PC-3 (cell line): ENCODE measurements at regions not wholly inside any gene's neighbourhood (a gene's known extent, or its start where the extent isn't known, plus 50 kb on each side); places are given as distances from the start of the nearest gene placed in this dataset.

ENCODE experiments used
- ATAC-seq: fragments of 200-7000 bp; cut with Tn5 transposase; 2 replicates; pipeline ENCODE4 v1.9.1; 2020; ENCODE audit warnings: mild to moderate bottlenecking, moderate library complexity
- BruUV-seq: library from RNA; stranded (reverse); fragments of 400-500 nt; replicated peaks from 2 replicates; lab custom pipeline; 2021; lab: Mats Ljungman, UMichigan
- CTCF ChIA-PET: fragments of 300-600 bp; sonication (Branson Sonifier 250); formaldehyde crosslinking; loops from one replicate; lab custom pipeline; 2022; ENCODE audit warnings: antibody characterized with exemption; lab: Charles Lee
- POLR2A ChIA-PET: fragments of 300-600 bp; sonication (Branson Sonifier 250); formaldehyde crosslinking; loops from one replicate; lab custom pipeline; 2022; ENCODE audit warnings: antibody characterized with exemption; ENCODE audit not compliant: unreplicated experiment; lab: Charles Lee
- DNase-seq: peaks from one replicate; pipeline ENCODE4 v3.0.0-alpha.2; 2015
- H2AFZ ChIP-seq: fragments of 300-600 bp; sonication (generic); 2 replicates; pipeline ENCODE4 v1.6.0; 2016; ENCODE audit warnings: antibody characterized with exemption, low read length
- H3F3A ChIP-seq: fragments of 300-600 bp; sonication (generic); one replicate; pipeline ENCODE4 v1.6.0; 2017; ENCODE audit warnings: antibody characterized with exemption, low read length, control low read depth, mild to moderate bottlenecking; ENCODE audit not compliant: unreplicated experiment
- H3K27ac ChIP-seq: fragments of 300-600 bp; sonication (generic); 2 replicates; pipeline ENCODE4 v1.5.1; 2016; ENCODE audit warnings: mild to moderate bottlenecking, low read length
- H3K27me3 ChIP-seq: fragments of 300-600 bp; sonication (generic); 2 replicates; pipeline ENCODE4 v1.6.1; 2016; ENCODE audit warnings: low read length, mixed read lengths
- H3K36me3 ChIP-seq: fragments of 300-600 bp; sonication (generic); 2 replicates; pipeline ENCODE4 v1.6.1; 2016; ENCODE audit warnings: low read depth, mixed run types, low read length, mixed read lengths
- H3K4me1 ChIP-seq: fragments of 300-600 bp; sonication (generic); 2 replicates; pipeline ENCODE4 v1.5.1; 2016; ENCODE audit warnings: low read length; ENCODE audit not compliant: insufficient read depth
- H3K4me2 ChIP-seq: fragments of 300-600 bp; sonication (generic); 2 replicates; pipeline ENCODE4 v1.6.0; 2016; ENCODE audit warnings: low read length
- H3K4me3 ChIP-seq: fragments of 300-600 bp; sonication (generic); 2 replicates; pipeline ENCODE4 v1.5.1; 2016; ENCODE audit warnings: mild to moderate bottlenecking, low read length, mixed read lengths
- H3K79me2 ChIP-seq: fragments of 300-600 bp; sonication (generic); 2 replicates; pipeline ENCODE4 v1.6.1; 2017; ENCODE audit warnings: low read length, mixed read lengths
- H3K9ac ChIP-seq: fragments of 300-600 bp; sonication (generic); 2 replicates; pipeline ENCODE4 v1.6.0; 2016; ENCODE audit warnings: mild to moderate bottlenecking, low read length
- H3K9me2 ChIP-seq: fragments of 300-600 bp; sonication (generic); replicated peaks from 2 replicates; pipeline ENCODE4 v1.6.1; 2016; ENCODE audit warnings: mixed run types, low read length, mixed read lengths
- H3K9me3 ChIP-seq: fragments of 300-600 bp; sonication (generic); 2 replicates; pipeline ENCODE4 v1.6.1; 2016; ENCODE audit warnings: low read length, mixed read lengths
- H4K20me1 ChIP-seq: fragments of 300-600 bp; sonication (generic); 2 replicates; pipeline ENCODE4 v1.6.1; 2016; ENCODE audit warnings: low read length, mixed read lengths
- CTCF ChIP-seq: fragments of 300-600 bp; sonication (generic); conservative IDR thresholded peaks from 2 replicates; pipeline ENCODE4 v1.5.1; 2017; ENCODE audit warnings: antibody characterized with exemption, low read depth, mild to moderate bottlenecking, low read length
- EZH2 ChIP-seq: fragments of 300-600 bp; sonication (generic); IDR thresholded peaks from one replicate; pipeline ENCODE4 v1.6.1; 2017; ENCODE audit warnings: antibody characterized with exemption, mild to moderate bottlenecking, low read length; ENCODE audit not compliant: unreplicated experiment
- EZH2phosphoT487 ChIP-seq: fragments of 300-600 bp; sonication (generic); IDR thresholded peaks from 2 replicates; pipeline ENCODE4 v1.6.1; 2018; ENCODE audit warnings: mild to moderate bottlenecking, antibody characterized with exemption, low read length, borderline replicate concordance
- intact Hi-C: fragments of 100-400 bp; cut with micrococcal nuclease; formaldehyde crosslinking; loops from 2 replicates; pipeline ENCODE4 v1.9.0; 2023

- Histone ChIP-seq H3K36me3 (no peaks in the 10 kb centered on the region), H3K9ac (no peak overlapping the region), H2AFZ (no peak overlapping the region), H3K9me2 (no peaks in the 10 kb centered on the region), H3K9me3 (no peaks in the 10 kb centered on the region), H3K79me2 (no peaks in the 10 kb centered on the region), H3K4me2 (no peak overlapping the region), H3F3A (no peaks in the 10 kb centered on the region), H3K4me3 (no peak overlapping the region), H3K27me3 (no peaks in the 10 kb centered on the region), H3K4me1 (no peaks in the 10 kb centered on the region), H3K27ac (no peak overlapping the region), H4K20me1 (no peaks in the 10 kb centered on the region)
- BruUV-seq = no TSS peak
- DNase-seq (no peak), ATAC-seq (no peak)
- POLR2A ChIA-PET = no interaction called here
- intact Hi-C loops = no loop called here
- CTCF ChIA-PET = no interaction called here
- TF ChIP-seq CTCF = no peak
- TF ChIP-seq EZH2 = no peak
- TF ChIP-seq EZH2phosphoT487 = no peak
Measured at GRCh38 chr6:95143408-95144180, 433.7 kb upstream of the MANEA start.

- H3K4me3 ChIP-seq = no peak overlapping the region
Measured at GRCh38 chr6:95145457-95145856, 431.9 kb upstream of the MANEA start.

More at GRCh38 chr6:95145457-95145856, 431.9 kb upstream of the MANEA start:
- Histone ChIP-seq H3K4me2 (no peak overlapping the region), H3K4me1 (no peaks in the 10 kb centered on the region), H3K9me3 (no peaks in the 10 kb centered on the region), H3K27me3 (no peaks in the 10 kb centered on the region), H3F3A (no peaks in the 10 kb centered on the region), H3K36me3 (no peaks in the 10 kb centered on the region), H3K79me2 (no peaks in the 10 kb centered on the region), H3K27ac (no peak overlapping the region), H4K20me1 (no peaks in the 10 kb centered on the region), H2AFZ (no peak overlapping the region), H3K9ac (no peak overlapping the region), H3K9me2 (no peaks in the 10 kb centered on the region)
- DNase-seq (no peak), ATAC-seq (no peak)
- CTCF ChIA-PET = no interaction called here
- no TSS peak for BruUV-seq
- POLR2A ChIA-PET = no interaction called here
- intact Hi-C loops = no loop called here
- no peak for TF ChIP-seq EZH2phosphoT487
- no peak for TF ChIP-seq EZH2
- no peak for TF ChIP-seq CTCF
